ENCODE measurements at regions not wholly inside any gene's neighbourhood (a gene's known extent, or its start where the extent isn't known, plus 50 kb on each side); places are given as distances from the start of the nearest gene placed in this dataset.

GRCh38 chr13:63944911-63945310, 2529.3 kb upstream of the PCDH20 start:
- H3K9ac ChIP-seq (ENCODE audit: low read depth in 1 of 2, low read length in 2 of 2), result no peak overlapping the region
- TF ChIP-seq SP1 (IDR thresholded peaks at IDR 0.05), result no peak
- no peak for TF ChIP-seq ZBTB33 (IDR thresholded peaks at IDR 0.05)
- no peak for TF ChIP-seq FOXA1 (IDR thresholded peaks at IDR 0.05)
- TF ChIP-seq RXRA (IDR thresholded peaks at IDR 0.05), result no peak
- no peak for TF ChIP-seq JUND (IDR thresholded peaks at IDR 0.05)
- no peak for TF ChIP-seq NR2F2 (IDR thresholded peaks at IDR 0.05)
- no peak for TF ChIP-seq CTCF (IDR thresholded peaks at IDR 0.05; ENCODE audit: low read depth, low read length, missing input control)
- TF ChIP-seq EGR1 (IDR thresholded peaks at IDR 0.05; ENCODE audit: low read depth in 2 of 2), result no peak
- no peak for TF ChIP-seq HNF4A (conservative IDR thresholded peaks at IDR 0.05)
- TF ChIP-seq TAF1 (conservative IDR thresholded peaks at IDR 0.05), result no peak
- no peak for TF ChIP-seq GABPA (IDR thresholded peaks at IDR 0.05 in 1 of 2, conservative IDR thresholded peaks at IDR 0.05 in 1 of 2)
- no peak for TF ChIP-seq MAX (IDR thresholded peaks at IDR 0.05)
- TF ChIP-seq YY1 (IDR thresholded peaks at IDR 0.05), result no peak
- TF ChIP-seq ATF3 (IDR thresholded peaks at IDR 0.05), result no peak
- TF ChIP-seq FOXA2 (IDR thresholded peaks at IDR 0.05), result no peak
- no peak for TF ChIP-seq HNF4G (IDR thresholded peaks at IDR 0.05)
- no peaks in the 10 kb centered on the region for H3K27me3 ChIP-seq (ENCODE audit: control insufficient read depth in 4 of 4, insufficient read depth in 4 of 4, low read length in 3 of 4)
- no peaks in the 10 kb centered on the region for H3K9me3 ChIP-seq (ENCODE audit: control insufficient read depth in 4 of 4, low read length in 3 of 4)
- no peak overlapping the region for H3K4me3 ChIP-seq (ENCODE audit: low read depth in 1 of 3, low read length in 3 of 3)
- H3K36me3 ChIP-seq (ENCODE audit: control insufficient read depth in 4 of 4, insufficient read depth in 3 of 4, low read depth in 1 of 4, low read length in 3 of 4), result no peaks in the 10 kb centered on the region
- no peak for DNase-seq (ENCODE audit: low spot score)
- H3K4me1 ChIP-seq (ENCODE audit: control insufficient read depth in 4 of 4, insufficient read depth in 4 of 4, low read length in 3 of 4), result no peaks in the 10 kb centered on the region
- no peak overlapping the region for H3K27ac ChIP-seq (ENCODE audit: low read depth in 1 of 2, low read length in 2 of 2)

- H3K9me3 ChIP-seq (ENCODE audit: control insufficient read depth in 4 of 4, low read length in 3 of 4), result no peaks in the 10 kb centered on the region
- no peak for DNase-seq (ENCODE audit: low spot score)
- no peaks in the 10 kb centered on the region for H3K27me3 ChIP-seq (ENCODE audit: control insufficient read depth in 4 of 4, insufficient read depth in 4 of 4, low read length in 3 of 4)
- no peaks in the 10 kb centered on the region for H3K4me1 ChIP-seq (ENCODE audit: control insufficient read depth in 4 of 4, insufficient read depth in 4 of 4, low read length in 3 of 4)
- TF ChIP-seq SP1 (IDR thresholded peaks at IDR 0.05), result no peak
- TF ChIP-seq REST (IDR thresholded peaks at IDR 0.05), result no peak
- TF ChIP-seq ATF3 (IDR thresholded peaks at IDR 0.05), result no peak
- TF ChIP-seq CTCF (IDR thresholded peaks at IDR 0.05; ENCODE audit: low read depth, low read length, missing input control), result no peak
- no peak overlapping the region for H3K4me3 ChIP-seq (ENCODE audit: low read depth in 1 of 3, low read length in 3 of 3)
- no peak overlapping the region for H3K9ac ChIP-seq (ENCODE audit: low read depth in 1 of 2, low read length in 2 of 2)
- H3K36me3 ChIP-seq (ENCODE audit: control insufficient read depth in 4 of 4, insufficient read depth in 3 of 4, low read depth in 1 of 4, low read length in 3 of 4), result no peaks in the 10 kb centered on the region
- no peak overlapping the region for H3K27ac ChIP-seq (ENCODE audit: low read depth in 1 of 2, low read length in 2 of 2)
- WGBS, result 46% methylated on average over 2 of the region's 2 CpGs
Observed at GRCh38 chr13:63942372-63942771, 2526.7 kb upstream of the PCDH20 start.

Data from liver (tissue), 8 donors.